ENCODE measurements at regions not wholly inside any gene's neighbourhood (a gene's known extent, or its start where the extent isn't known, plus 50 kb on each side); places are given as distances from the start of the nearest gene placed in this dataset.

- TF ChIP-seq, protein P1, sequence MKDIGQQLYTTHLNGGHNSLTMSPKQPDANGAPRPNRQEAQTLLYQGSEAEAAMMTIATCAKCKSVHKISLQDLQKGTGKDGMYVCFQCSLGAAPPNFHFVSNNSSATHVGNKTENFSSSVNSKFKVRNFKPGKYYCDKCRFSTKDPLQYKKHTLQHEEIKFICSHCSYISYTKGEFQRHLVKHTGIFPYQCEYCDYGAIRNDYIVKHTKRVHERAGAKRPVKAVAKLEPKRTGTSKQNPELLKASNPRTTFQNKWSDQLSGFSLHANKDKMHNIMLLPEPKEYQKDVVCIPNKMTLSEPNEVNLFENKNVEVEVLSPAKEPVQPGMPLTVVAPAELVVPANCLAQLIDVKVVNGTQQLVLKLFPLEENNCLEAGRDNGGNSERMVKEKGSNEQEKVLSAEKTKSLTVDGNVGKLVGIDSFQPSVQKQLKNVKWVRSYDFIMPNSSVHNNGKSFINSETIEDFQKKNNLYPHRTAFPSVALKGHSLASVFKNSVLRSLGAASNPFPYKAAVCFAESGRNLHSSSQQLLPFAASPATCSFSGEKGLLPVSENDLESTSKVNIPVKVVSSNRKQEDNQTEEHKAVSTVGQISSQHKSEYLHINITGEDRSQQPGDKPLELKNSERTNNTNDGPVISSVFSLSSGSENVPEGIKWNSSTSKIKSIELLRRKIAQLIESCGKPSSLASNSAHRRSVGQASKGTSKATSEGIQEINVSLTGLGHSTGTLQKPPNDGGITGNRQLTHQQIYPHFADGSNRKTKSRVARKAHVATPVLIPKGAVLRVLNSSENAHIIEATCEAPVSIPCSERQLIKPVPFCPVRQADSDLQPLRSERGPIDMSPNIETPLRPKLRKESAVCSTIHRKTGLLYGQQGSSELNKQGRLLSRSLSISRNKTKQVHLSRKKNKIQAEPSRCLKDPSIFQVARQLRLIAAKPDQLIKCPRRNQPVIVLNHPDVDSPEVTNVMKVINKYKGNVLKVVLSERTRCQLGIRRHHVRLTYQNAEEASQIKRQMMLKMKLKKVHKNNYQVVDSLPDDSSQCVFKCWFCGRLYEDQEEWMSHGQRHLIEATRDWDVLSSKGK (CRISPR knock-in tag; IDR thresholded peaks at IDR 0.05): no peak
- TF ChIP-seq, protein P2, sequence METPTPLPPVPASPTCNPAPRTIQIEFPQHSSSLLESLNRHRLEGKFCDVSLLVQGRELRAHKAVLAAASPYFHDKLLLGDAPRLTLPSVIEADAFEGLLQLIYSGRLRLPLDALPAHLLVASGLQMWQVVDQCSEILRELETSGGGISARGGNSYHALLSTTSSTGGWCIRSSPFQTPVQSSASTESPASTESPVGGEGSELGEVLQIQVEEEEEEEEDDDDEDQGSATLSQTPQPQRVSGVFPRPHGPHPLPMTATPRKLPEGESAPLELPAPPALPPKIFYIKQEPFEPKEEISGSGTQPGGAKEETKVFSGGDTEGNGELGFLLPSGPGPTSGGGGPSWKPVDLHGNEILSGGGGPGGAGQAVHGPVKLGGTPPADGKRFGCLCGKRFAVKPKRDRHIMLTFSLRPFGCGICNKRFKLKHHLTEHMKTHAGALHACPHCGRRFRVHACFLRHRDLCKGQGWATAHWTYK (CRISPR knock-in tag; IDR thresholded peaks at IDR 0.05): no peak
- TF ChIP-seq CEBPG (CRISPR knock-in tag; IDR thresholded peaks at IDR 0.05) (no peak), CEBPG (tag; conservative IDR thresholded peaks at IDR 0.05 in 1 of 2, IDR thresholded peaks at IDR 0.05 in 1 of 2) (no peak), GATA2 (CRISPR knock-in tag; IDR thresholded peaks at IDR 0.05) (no peak), BCL6 (CRISPR knock-in tag; IDR thresholded peaks at IDR 0.05) (no peak), ZBTB33 (CRISPR knock-in tag; IDR thresholded peaks at IDR 0.05) (no peak), PRDM10 (IDR thresholded peaks at IDR 0.05; ENCODE audit: partially characterized antibody) (no peak), NCOR1 (IDR thresholded peaks at IDR 0.05) (no peak)
Measured at GRCh38 chr4:171162478-171162877, 650.7 kb upstream of the GALNTL6 start (continued).

All from K562 (cell line).